Stimulated activated CD8-positive, alpha-beta memory T cell treated with anti-CD3 and anti-CD28 coated beads, Interleukin-2, amount 100 ng/mL, for 48 hours (primary cell): ENCODE measurements at regions not wholly inside any gene's neighbourhood (a gene's known extent, or its start where the extent isn't known, plus 50 kb on each side); places are given as distances from the start of the nearest gene placed in this dataset.
"Not testable (repeated sequence)": the region's sequence is repeated elsewhere in the genome, so short reads cannot be mapped to it uniquely, and the experiment has no call there.

Experiments used
- DNase-seq, 2 donors: peaks; one replicate each; pipeline ENCODE4 v3.0.0-alpha.2; 2020; ENCODE audit warnings: low read depth in 2 of 2

DNA sequence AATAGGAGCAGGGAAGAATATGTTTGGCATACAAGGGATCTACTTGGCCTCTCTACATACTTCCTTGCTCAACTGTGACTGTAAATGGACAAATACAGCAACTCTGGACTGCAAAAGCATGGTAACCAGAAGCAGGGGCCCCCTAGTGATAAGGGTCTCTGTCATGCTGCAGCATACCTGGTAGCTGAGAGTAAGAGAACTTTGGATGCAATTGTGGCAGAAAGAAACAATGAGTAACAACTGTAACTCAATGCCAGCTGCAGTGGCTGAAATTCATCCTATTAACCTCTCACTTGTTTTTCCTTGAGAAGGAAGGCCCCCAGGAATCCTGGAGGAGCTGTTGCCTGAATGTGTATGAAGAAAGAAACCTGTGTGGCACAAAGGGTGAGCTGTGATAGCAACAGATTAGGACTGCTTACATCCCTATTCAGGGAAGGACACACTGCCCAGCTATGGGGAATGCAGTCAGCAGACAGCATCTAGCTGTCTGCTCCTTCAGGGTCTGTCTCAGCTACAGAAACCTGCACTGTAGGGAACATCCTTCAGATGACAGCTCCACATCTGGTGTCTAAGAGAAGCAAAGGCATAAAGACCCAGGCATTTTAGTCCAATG, 468.1 kb upstream of the ACTBL2 start:
- no peak for DNase-seq

- DNase-seq: no peak
These were observed 465.5 kb upstream of the ACTBL2 start for GRCh38 chr5:57948091-57948490.

DNA sequence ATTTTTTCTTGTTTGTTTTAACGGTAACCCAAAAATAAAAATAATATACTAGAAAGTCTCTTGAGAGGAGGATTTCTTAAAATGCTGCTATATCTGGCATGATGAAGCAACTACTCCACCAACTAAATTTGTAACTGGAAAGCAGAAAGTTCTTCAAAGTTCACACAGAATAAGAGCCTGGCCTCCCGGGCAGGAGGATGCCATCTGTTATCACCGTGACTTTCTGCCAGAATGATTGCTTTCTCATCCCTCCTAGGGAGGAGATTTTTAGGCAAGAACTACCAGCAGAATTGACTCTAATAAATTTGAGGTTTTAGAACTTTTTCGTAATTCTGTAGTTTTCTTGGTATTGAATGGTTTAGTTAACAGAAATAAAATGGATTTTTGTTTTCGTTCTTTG, 464.6 kb upstream of the ACTBL2 start:
- DNase-seq: no peak

GRCh38 chr5:57940879-57941278, 458.3 kb upstream of the ACTBL2 start:
- no peak for DNase-seq

- DNase-seq: no peak
These were observed 457.6 kb upstream of the ACTBL2 start for GRCh38 chr5:57940236-57940635.

- no peak for DNase-seq
These were observed 457.2 kb upstream of the ACTBL2 start for GRCh38 chr5:57939771-57940170.

GRCh38 chr5:57939335-57939734, 456.7 kb upstream of the ACTBL2 start:
- no peak for DNase-seq

DNA sequence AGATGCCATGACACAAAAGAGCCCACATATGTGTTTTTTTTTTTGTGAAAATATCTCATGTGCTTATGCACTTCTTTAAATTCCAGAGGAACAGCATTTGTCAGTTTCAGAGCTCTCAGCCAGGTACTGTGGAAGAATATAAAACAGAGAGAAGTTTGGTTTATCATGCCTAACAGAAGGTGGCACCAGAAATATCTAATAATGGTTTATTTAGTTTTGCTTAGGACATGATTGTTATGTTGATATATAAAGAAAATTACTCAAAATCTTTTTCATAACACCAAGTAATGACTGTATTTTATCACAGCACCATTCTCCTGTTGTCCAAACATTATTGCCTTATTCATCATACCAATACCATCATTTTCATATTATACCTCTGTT, 455.6 kb upstream of the ACTBL2 start:
- no peak for DNase-seq

GRCh38 chr5:57937501-57938173, 455.0 kb upstream of the ACTBL2 start:
- no peak for DNase-seq

GRCh38 chr5:57937025-57937424, 454.4 kb upstream of the ACTBL2 start:
- DNase-seq: no peak

- DNase-seq: no peak
These were observed 450.1 kb upstream of the ACTBL2 start for GRCh38 chr5:57932761-57933160.

DNA sequence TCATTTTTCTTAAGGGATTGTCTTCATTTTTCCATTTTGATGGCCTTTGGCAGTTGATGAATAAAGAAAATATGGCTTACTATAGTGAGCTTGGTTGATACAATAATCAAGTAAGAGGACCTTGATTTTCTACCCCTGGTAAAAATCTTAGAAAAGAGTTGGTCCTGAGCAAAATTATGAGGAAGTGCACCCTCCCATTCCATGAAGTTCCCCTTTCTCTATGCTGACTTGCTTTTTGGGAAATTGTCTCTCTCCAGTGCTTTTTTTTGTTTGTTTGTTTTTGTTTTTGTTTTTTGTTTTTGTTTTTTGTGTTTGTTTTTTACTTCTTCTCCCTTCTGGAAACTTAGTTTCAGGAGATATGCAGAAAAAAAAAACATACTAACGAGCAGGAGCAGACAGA, 449.2 kb upstream of the ACTBL2 start:
- DNase-seq: no peak

DNA sequence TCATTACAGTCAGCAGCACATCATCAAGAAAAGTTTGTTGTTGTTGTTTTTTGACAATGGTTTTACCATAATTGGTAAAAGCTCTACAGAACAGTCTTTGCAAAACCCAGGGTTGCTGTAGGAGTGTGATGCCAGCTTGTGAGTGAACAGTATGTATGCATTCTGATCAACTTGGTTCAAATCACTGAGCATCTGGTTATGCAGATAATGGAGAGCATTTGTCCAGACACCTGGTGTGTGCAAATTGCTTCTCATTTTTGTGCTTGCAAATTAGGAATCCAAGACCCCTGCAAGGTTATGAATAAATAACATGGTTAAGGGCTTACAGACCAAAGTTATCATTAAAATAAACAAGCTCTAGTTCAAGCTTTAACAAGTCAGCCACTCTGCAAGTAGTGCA, 448.7 kb upstream of the ACTBL2 start:
- no peak for DNase-seq

DNA sequence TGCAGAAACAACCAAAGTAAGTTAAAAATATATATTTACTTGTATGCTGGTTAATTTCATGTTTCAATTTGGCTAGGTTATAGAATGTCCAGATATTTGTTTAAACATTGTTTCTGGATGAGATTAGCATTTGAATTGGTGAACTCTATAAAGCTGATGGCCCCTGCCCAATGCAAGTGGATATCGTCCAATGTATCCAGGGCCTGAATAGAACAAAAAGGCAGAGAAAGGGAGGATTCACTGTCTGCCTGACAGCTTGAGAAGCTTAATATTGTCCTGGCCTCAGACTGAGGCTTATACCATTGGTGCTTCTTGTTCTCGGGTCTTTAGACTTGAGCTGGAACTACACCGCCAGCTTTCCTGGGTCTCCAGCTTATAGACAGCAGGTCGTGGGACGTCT, 446.7 kb upstream of the ACTBL2 start:
- no peak for DNase-seq

GRCh38 chr5:57923094-57923493, 440.5 kb upstream of the ACTBL2 start:
- DNase-seq: not testable (repeated sequence)

DNA sequence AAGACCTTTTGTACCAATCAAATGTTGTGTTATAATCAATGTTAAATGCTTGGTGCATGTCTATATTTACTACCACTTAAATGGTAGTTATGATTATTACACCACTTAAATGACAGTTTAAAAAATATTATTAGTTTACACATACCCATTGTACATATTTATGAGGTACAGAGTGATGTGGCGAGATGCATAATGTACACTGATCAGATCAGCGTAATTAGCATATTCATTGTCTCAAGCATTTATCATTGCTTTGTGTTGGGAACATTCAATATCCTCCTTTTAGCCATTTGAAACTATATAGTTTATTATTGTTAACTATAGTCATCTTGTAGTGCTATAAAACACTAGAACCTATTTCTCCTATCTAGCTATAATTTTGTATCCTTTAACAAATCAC, 434.4 kb upstream of the ACTBL2 start:
- no peak for DNase-seq

- no peak for DNase-seq
These were observed 432.9 kb upstream of the ACTBL2 start for GRCh38 chr5:57915536-57915935.

GRCh38 chr5:57911438-57911837, 428.8 kb upstream of the ACTBL2 start:
- DNase-seq: no peak

DNA sequence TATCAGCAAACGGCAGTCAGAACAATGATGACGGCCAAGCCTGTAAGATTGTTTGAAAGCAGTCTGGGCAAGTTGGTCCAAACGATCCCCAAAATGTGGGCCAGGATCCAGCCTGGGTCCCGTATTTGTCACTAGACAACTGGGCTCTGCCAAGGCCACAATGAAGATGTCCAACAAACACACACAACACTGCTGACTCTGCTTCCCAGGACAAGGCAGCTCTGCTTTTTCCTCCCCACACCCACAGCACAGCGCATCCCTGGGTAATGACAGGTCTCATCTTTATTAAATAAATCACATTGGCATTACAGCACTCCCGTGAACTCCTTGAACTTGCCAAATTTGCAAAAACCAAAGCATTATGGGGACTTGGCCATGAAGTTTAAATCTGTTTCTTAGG, 424.1 kb upstream of the ACTBL2 start:
- DNase-seq: no peak

DNA sequence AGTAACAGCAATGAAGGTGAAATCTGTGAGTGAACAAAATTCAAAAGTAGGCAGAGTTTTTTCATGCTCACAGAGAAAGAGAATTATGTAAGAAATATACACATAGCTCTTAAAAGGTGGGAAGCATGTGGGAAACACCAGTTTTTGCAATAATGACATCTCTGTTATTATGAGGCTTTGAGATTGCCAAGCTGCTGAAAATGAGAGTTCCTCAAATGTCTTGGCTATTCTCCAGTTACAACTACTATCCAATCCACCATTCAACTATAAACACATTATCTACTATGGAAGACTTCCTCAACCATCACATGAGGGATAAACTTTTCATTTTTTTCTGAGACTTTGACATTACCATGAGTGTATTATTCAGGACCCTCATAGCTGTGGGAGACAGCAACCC, 420.8 kb upstream of the ACTBL2 start:
- no peak for DNase-seq

- DNase-seq: no peak
These were observed 419.5 kb upstream of the ACTBL2 start for GRCh38 chr5:57902095-57902494.

GRCh38 chr5:57900381-57900944, 417.9 kb upstream of the ACTBL2 start:
- no peak for DNase-seq

- no peak for DNase-seq
These were observed 414.0 kb upstream of the ACTBL2 start for GRCh38 chr5:57896576-57896975.

DNA sequence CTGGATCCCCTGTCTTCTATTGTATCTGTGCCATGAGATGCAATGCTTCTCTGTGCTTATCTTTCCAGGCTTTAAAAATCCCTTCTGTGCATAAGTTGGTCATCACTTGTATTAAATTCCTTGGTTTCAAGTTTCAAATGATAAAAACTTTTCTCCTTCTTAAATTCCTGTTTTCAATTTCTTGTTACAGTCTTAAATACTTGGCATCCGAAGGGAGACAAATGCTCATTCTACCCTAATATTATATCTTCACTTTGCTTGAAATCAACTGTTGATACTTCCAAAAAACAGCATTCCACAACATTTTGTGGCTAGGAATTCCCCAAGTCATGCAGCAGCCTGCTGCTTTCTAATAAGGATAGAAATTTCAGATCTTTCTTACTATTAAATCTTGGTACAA, 413.2 kb upstream of the ACTBL2 start:
- DNase-seq: no peak
